GM12878 (cell line): ENCODE measurements at regions not wholly inside any gene's neighbourhood (a gene's known extent, or its start where the extent isn't known, plus 50 kb on each side); places are given as distances from the start of the nearest gene placed in this dataset.

Source experiments
- ATAC-seq: fragments of 200-7000 bp; cut with Tn5 transposase; 3 replicates; pipeline ENCODE4 v1.9.1; 2020; ENCODE audit warnings: mild to moderate bottlenecking, moderate library complexity
- BruUV-seq: library from RNA; stranded (reverse); fragments of 400-500 nt; replicated peaks from 2 replicates; lab custom pipeline; 2021; lab: Mats Ljungman, UMichigan
- CTCF ChIA-PET: fragments of 300-600 bp; sonication (Branson Sonifier 250); formaldehyde crosslinking; extraction: SDS; loops from one replicate; lab custom pipeline; 2021; ENCODE audit warnings: inconsistent platforms; lab: Yijun Ruan, JAX
- POLR2A ChIA-PET: fragments of 350-600 bp; formaldehyde crosslinking; extraction: SDS; loops from one replicate; lab custom pipeline; 2021; ENCODE audit warnings: inconsistent platforms; lab: Charles Lee
- RAD21 ChIA-PET: fragments of 300-600 bp; sonication (Branson Sonifier 250); formaldehyde crosslinking; loops from one replicate; lab custom pipeline; 2023; ENCODE audit warnings: antibody characterized with exemption; ENCODE audit not compliant: unreplicated experiment; lab: Charles Lee
- SMC1A ChIA-PET: fragments of 300-600 bp; sonication (Branson Sonifier 250); formaldehyde crosslinking; loops from one replicate; lab custom pipeline; 2023; ENCODE audit not compliant: unreplicated experiment, uncharacterized antibody; lab: Charles Lee
- DNase-seq: peaks from one replicate; pipeline ENCODE4 v3.0.0-alpha.2; 2011; ENCODE audit warnings: low read depth, low spot score
- FAIRE-seq: peaks from 3 replicates; lab custom pipeline; 2011; peaks lifted over from hg19 to GRCh38; lab: Jason Lieb, UNC
- H2AFZ ChIP-seq: 2 replicates; pipeline ENCODE4 v1.6.0; 2011; ENCODE audit warnings: low read depth, low read length, control low read depth; ENCODE audit not compliant: control insufficient read depth
- H3K27ac ChIP-seq: 2 replicates; pipeline ENCODE4 v1.5.1; 2011; ENCODE audit warnings: control low read depth; ENCODE audit not compliant: control insufficient read depth, insufficient read depth
- H3K27me3 ChIP-seq, 2 experiments: replicated peaks in 1 of 2; 2 replicates each; pipeline versions ENCODE4 v1.6.0 to v1.6.1; 2011; ENCODE audit warnings: low read length in 1 of 2; ENCODE audit not compliant: control insufficient read depth in 2 of 2, insufficient read depth in 2 of 2
- H3K36me3 ChIP-seq, 2 experiments: 2 replicates each; pipeline ENCODE4 v1.5.1; 2011; ENCODE audit warnings: low read length in 1 of 2; ENCODE audit not compliant: control insufficient read depth in 2 of 2, insufficient read depth in 2 of 2
- H3K4me1 ChIP-seq: 2 replicates; pipeline ENCODE4 v1.6.1; 2011; ENCODE audit warnings: mild to moderate bottlenecking, low read length, moderate library complexity, mixed read lengths; ENCODE audit not compliant: control insufficient read depth, insufficient read depth
- H3K4me2 ChIP-seq: 2 replicates; pipeline ENCODE4 v1.6.0; 2011; ENCODE audit warnings: control low read depth; ENCODE audit not compliant: control insufficient read depth, insufficient read depth
- H3K4me3 ChIP-seq: fragments of 200-600 bp; sonication (generic); 2 replicates; pipeline ENCODE4 v1.5.1; 2016
- H3K79me2 ChIP-seq: 2 replicates; pipeline ENCODE4 v1.6.0; 2011; ENCODE audit warnings: low read length; ENCODE audit not compliant: control insufficient read depth, insufficient read depth
- H3K9ac ChIP-seq: 2 replicates; pipeline ENCODE4 v1.8.0; 2011; ENCODE audit warnings: low read length, control low read depth, mixed read lengths; ENCODE audit not compliant: control insufficient read depth, insufficient read depth
- H3K9me3 ChIP-seq: replicated peaks from 3 replicates; pipeline ENCODE4 v1.5.1; 2011; ENCODE audit warnings: mild to moderate bottlenecking, low read length; ENCODE audit not compliant: control insufficient read depth, insufficient read depth
- H4K20me1 ChIP-seq: 2 replicates; pipeline ENCODE4 v1.6.0; 2011; ENCODE audit not compliant: control insufficient read depth, insufficient read depth
- CREB1 ChIP-seq: IDR thresholded peaks from 2 replicates; pipeline ENCODE4 v1.6.1; 2012; ENCODE audit warnings: low read depth, mild to moderate bottlenecking, inconsistent platforms
- EGR1 ChIP-seq, 2 experiments: IDR thresholded peaks; 1 replicate in 1 of 2; 2 replicates in 1 of 2; pipeline ENCODE4 v1.6.1; 2011 to 2012; ENCODE audit warnings: low read depth in 2 of 2, low read length in 2 of 2, borderline replicate concordance in 1 of 2, mild to moderate bottlenecking in 1 of 2, moderate library complexity in 1 of 2
- HDGF ChIP-seq: fragments of 450-650 bp; IDR thresholded peaks from 2 replicates; pipeline ENCODE4 v1.6.1; 2016; ENCODE audit warnings: antibody characterized with exemption
- MEF2B ChIP-seq: fragments of 450-650 bp; IDR thresholded peaks from 2 replicates; pipeline ENCODE4 v1.6.1; 2018; ENCODE audit warnings: mild to moderate bottlenecking, moderate library complexity; ENCODE audit not compliant: partially characterized antibody, poor library complexity, severe bottlenecking
- SMAD5 ChIP-seq: IDR thresholded peaks from 2 replicates; pipeline ENCODE4 v1.6.1; 2016; ENCODE audit warnings: antibody characterized with exemption, low read depth
- SMARCA5 ChIP-seq: fragments of 450-650 bp; IDR thresholded peaks from 2 replicates; pipeline ENCODE4 v1.6.1; 2017; ENCODE audit warnings: mild to moderate bottlenecking
- SPI1 ChIP-seq: IDR thresholded peaks from 2 replicates; pipeline ENCODE4 v1.6.1; 2011; ENCODE audit warnings: low read depth, mild to moderate bottlenecking, low read length, moderate library complexity, borderline replicate concordance; ENCODE audit not compliant: insufficient read depth
- WGBS: methylation state at CpG from one replicate; pipeline ENCODE4 v1.1.6; 2016; ENCODE audit warnings: low lambda C conversion rate; ENCODE audit not compliant: insufficient replicate concordance, insufficient coverage; ENCODE audit errors: missing lambda C conversion rate; 5-methylcytosine and 5-hydroxymethylcytosine counted together
- in situ Hi-C: fragments of 300-500 bp; cut with MboI; formaldehyde crosslinking; loops from 9 replicates; pipeline ENCODE4 v1.14.3; 2018; ENCODE audit warnings: mixed read lengths
- intact Hi-C: fragments of 100-400 bp; cut with micrococcal nuclease; formaldehyde crosslinking; loops from one replicate; pipeline ENCODE4 v1.14.2; 2022; ENCODE audit not compliant: unreplicated experiment
- TF ChIP-seq, protein P1 (sequence below): IDR thresholded peaks from 2 replicates; pipeline ENCODE4 v1.6.1; 2011; ENCODE audit warnings: low read depth, low read length, improper control_type of control experiment, borderline replicate concordance
- TF ChIP-seq, protein P2 (sequence below): fragments of 450-650 bp; IDR thresholded peaks from 2 replicates; pipeline ENCODE4 v1.6.1; 2017; ENCODE audit warnings: low read depth, mild to moderate bottlenecking, moderate library complexity
- TF ChIP-seq, protein P3 (sequence below): fragments of 450-650 bp; IDR thresholded peaks from 2 replicates; pipeline ENCODE4 v1.6.1; 2017; ENCODE audit warnings: mild to moderate bottlenecking
- TF ChIP-seq, protein P4 (sequence below): fragments of 450-650 bp; formaldehyde crosslinking; IDR thresholded peaks from 2 replicates; pipeline ENCODE4 v1.4.0; 2022; ENCODE audit warnings: mild to moderate bottlenecking, moderate library complexity
- TF ChIP-seq, protein P5 (sequence below): fragments of 450-650 bp; IDR thresholded peaks from 2 replicates; pipeline ENCODE4 v1.6.1; 2018; ENCODE audit warnings: mild to moderate bottlenecking, low read depth, moderate library complexity; ENCODE audit not compliant: partially characterized antibody

DNA sequence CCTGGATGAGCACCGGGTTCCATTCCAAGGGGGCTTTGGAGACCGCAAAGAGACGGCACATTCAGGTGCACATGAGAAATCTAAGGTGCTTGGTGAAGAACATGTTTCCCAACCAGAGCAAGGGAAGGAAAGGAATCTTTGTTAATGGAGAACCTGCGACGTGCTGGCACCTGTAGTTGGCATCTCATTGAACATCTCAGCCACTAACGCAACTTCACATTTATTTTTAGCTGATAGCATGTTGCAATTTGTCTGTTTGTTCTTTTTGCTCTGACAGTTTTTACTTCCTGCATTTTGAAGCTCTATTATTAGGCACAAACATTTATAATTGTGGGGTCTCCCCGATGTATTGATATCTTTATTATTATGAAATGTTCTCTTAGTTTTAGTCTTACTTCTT lies 316.7 kb downstream of the TCERG1L start:
- ATAC-seq, result no peak
- intact Hi-C loops, result no loop called here
- RAD21 ChIA-PET, result no interaction called here
- TF ChIP-seq MEF2B (no peak), SPI1 (no peak), HDGF (no peak), SMARCA5 (no peak), CREB1 (no peak), SMAD5 (no peak), EGR1 (IDR thresholded peaks at IDR 0.05; ENCODE audit: borderline replicate concordance in 1 of 2, low read depth in 2 of 2, low read length in 2 of 2) (no peak)
- TF ChIP-seq, protein P1, sequence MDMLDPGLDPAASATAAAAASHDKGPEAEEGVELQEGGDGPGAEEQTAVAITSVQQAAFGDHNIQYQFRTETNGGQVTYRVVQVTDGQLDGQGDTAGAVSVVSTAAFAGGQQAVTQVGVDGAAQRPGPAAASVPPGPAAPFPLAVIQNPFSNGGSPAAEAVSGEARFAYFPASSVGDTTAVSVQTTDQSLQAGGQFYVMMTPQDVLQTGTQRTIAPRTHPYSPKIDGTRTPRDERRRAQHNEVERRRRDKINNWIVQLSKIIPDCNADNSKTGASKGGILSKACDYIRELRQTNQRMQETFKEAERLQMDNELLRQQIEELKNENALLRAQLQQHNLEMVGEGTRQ, result no peak
- TF ChIP-seq, protein P2, sequence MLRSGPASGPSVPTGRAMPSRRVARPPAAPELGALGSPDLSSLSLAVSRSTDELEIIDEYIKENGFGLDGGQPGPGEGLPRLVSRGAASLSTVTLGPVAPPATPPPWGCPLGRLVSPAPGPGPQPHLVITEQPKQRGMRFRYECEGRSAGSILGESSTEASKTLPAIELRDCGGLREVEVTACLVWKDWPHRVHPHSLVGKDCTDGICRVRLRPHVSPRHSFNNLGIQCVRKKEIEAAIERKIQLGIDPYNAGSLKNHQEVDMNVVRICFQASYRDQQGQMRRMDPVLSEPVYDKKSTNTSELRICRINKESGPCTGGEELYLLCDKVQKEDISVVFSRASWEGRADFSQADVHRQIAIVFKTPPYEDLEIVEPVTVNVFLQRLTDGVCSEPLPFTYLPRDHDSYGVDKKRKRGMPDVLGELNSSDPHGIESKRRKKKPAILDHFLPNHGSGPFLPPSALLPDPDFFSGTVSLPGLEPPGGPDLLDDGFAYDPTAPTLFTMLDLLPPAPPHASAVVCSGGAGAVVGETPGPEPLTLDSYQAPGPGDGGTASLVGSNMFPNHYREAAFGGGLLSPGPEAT, result no peak
- TF ChIP-seq, protein P3, sequence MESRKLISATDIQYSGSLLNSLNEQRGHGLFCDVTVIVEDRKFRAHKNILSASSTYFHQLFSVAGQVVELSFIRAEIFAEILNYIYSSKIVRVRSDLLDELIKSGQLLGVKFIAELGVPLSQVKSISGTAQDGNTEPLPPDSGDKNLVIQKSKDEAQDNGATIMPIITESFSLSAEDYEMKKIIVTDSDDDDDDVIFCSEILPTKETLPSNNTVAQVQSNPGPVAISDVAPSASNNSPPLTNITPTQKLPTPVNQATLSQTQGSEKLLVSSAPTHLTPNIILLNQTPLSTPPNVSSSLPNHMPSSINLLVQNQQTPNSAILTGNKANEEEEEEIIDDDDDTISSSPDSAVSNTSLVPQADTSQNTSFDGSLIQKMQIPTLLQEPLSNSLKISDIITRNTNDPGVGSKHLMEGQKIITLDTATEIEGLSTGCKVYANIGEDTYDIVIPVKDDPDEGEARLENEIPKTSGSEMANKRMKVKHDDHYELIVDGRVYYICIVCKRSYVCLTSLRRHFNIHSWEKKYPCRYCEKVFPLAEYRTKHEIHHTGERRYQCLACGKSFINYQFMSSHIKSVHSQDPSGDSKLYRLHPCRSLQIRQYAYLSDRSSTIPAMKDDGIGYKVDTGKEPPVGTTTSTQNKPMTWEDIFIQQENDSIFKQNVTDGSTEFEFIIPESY, result no peak
- TF ChIP-seq, protein P4, sequence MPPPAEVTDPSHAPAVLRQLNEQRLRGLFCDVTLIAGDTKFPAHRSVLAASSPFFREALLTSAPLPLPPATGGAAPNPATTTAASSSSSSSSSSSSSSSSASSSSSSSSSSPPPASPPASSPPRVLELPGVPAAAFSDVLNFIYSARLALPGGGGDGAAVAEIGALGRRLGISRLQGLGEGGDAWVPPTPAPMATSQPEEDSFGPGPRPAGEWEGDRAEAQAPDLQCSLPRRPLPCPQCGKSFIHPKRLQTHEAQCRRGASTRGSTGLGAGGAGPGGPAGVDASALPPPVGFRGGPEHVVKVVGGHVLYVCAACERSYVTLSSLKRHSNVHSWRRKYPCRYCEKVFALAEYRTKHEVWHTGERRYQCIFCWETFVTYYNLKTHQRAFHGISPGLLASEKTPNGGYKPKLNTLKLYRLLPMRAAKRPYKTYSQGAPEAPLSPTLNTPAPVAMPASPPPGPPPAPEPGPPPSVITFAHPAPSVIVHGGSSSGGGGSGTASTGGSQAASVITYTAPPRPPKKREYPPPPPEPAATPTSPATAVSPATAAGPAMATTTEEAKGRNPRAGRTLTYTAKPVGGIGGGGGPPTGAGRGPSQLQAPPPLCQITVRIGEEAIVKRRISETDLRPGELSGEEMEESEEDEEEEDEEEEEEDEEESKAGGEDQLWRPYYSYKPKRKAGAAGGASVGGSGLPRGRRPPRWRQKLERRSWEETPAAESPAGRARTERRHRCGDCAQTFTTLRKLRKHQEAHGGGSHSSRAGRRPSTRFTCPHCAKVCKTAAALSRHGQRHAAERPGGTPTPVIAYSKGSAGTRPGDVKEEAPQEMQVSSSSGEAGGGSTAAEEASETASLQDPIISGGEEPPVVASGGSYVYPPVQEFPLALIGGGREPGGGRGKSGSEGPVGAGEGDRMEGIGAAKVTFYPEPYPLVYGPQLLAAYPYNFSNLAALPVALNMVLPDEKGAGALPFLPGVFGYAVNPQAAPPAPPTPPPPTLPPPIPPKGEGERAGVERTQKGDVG (CRISPR knock-in tag), result no peak
- TF ChIP-seq, protein P5, sequence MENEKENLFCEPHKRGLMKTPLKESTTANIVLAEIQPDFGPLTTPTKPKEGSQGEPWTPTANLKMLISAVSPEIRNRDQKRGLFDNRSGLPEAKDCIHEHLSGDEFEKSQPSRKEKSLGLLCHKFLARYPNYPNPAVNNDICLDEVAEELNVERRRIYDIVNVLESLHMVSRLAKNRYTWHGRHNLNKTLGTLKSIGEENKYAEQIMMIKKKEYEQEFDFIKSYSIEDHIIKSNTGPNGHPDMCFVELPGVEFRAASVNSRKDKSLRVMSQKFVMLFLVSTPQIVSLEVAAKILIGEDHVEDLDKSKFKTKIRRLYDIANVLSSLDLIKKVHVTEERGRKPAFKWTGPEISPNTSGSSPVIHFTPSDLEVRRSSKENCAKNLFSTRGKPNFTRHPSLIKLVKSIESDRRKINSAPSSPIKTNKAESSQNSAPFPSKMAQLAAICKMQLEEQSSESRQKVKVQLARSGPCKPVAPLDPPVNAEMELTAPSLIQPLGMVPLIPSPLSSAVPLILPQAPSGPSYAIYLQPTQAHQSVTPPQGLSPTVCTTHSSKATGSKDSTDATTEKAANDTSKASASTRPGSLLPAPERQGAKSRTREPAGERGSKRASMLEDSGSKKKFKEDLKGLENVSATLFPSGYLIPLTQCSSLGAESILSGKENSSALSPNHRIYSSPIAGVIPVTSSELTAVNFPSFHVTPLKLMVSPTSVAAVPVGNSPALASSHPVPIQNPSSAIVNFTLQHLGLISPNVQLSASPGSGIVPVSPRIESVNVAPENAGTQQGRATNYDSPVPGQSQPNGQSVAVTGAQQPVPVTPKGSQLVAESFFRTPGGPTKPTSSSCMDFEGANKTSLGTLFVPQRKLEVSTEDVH, result no peak

More for the DNA sequence above, 316.7 kb downstream of the TCERG1L start:
- Histone ChIP-seq H4K20me1 (no peaks in the 10 kb centered on the region), H3K27me3 (no peaks in the 10 kb centered on the region), H3K9me3 (no peaks in the 10 kb centered on the region), H3K4me3 (no peak overlapping the region), H3K36me3 (no peaks in the 10 kb centered on the region), H2AFZ (no peak overlapping the region), H3K79me2 (no peaks in the 10 kb centered on the region), H3K9ac (no peak overlapping the region), H3K4me2 (no peak overlapping the region), H3K4me1 (no peaks in the 10 kb centered on the region), H3K27ac (no peak overlapping the region)
- 19% methylated on average over 7 of the region's 7 CpGs for WGBS
- FAIRE-seq, result no peak
- in situ Hi-C loops, result no loop called here
- BruUV-seq, result no TSS peak
- DNase-seq, result no peak
- SMC1A ChIA-PET, result no interaction called here
- CTCF ChIA-PET, result no interaction called here
- POLR2A ChIA-PET, result no interaction called here
